MM.1S (cell line): ENCODE measurements at regions not wholly inside any gene's neighbourhood (a gene's known extent, or its start where the extent isn't known, plus 50 kb on each side); places are given as distances from the start of the nearest gene placed in this dataset.
"Not testable (repeated sequence)": the region's sequence is repeated elsewhere in the genome, so short reads cannot be mapped to it uniquely, and the experiment has no call there.

Source experiments
- DNase-seq: peaks from one replicate; pipeline ENCODE4 v3.0.0-alpha.2; 2015
- H2AFZ ChIP-seq: fragments of 300-600 bp; sonication (generic); 2 replicates; pipeline ENCODE4 v1.6.0; 2016; ENCODE audit warnings: antibody characterized with exemption, low read length
- H3F3A ChIP-seq: fragments of 300-600 bp; sonication (generic); 2 replicates; pipeline ENCODE4 v1.6.1; 2016; ENCODE audit warnings: mild to moderate bottlenecking, antibody characterized with exemption, low read length, moderate library complexity, mixed read lengths; ENCODE audit not compliant: insufficient read depth
- H3K27ac ChIP-seq: fragments of 300-600 bp; sonication (generic); 2 replicates; pipeline ENCODE4 v1.5.1; 2016; ENCODE audit warnings: mild to moderate bottlenecking, low read length
- H3K27me3 ChIP-seq: fragments of 300-600 bp; sonication (generic); replicated peaks from 2 replicates; pipeline ENCODE4 v1.6.0; 2016; ENCODE audit warnings: low read length; ENCODE audit not compliant: insufficient read depth
- H3K36me3 ChIP-seq: fragments of 300-600 bp; sonication (generic); replicated peaks from 2 replicates; pipeline ENCODE4 v1.6.1; 2016; ENCODE audit warnings: mild to moderate bottlenecking, low read length, mixed read lengths; ENCODE audit not compliant: insufficient read depth
- H3K4me1 ChIP-seq: fragments of 300-600 bp; sonication (generic); 2 replicates; pipeline ENCODE4 v1.6.1; 2016; ENCODE audit warnings: low read length, mixed read lengths
- H3K4me2 ChIP-seq: fragments of 300-600 bp; sonication (generic); 2 replicates; pipeline ENCODE4 v1.6.0; 2016; ENCODE audit warnings: low read depth, low read length
- H3K4me3 ChIP-seq: fragments of 300-600 bp; sonication (generic); 2 replicates; pipeline ENCODE4 v1.5.1; 2016; ENCODE audit warnings: low read length, mixed read lengths
- H3K79me2 ChIP-seq: fragments of 300-600 bp; sonication (generic); 2 replicates; pipeline ENCODE4 v1.6.1; 2016; ENCODE audit warnings: mixed run types, low read length, mixed read lengths
- H3K9ac ChIP-seq: fragments of 300-600 bp; sonication (generic); 2 replicates; pipeline ENCODE4 v1.6.1; 2016; ENCODE audit warnings: low read length, mixed read lengths
- H3K9me2 ChIP-seq: fragments of 300-600 bp; sonication (generic); replicated peaks from 2 replicates; pipeline ENCODE4 v1.6.1; 2016; ENCODE audit warnings: mild to moderate bottlenecking, low read length, mixed read lengths; ENCODE audit not compliant: insufficient read depth
- H3K9me3 ChIP-seq: fragments of 300-600 bp; sonication (generic); replicated peaks from 2 replicates; pipeline ENCODE4 v1.6.1; 2016; ENCODE audit warnings: mild to moderate bottlenecking, low read length, mixed read lengths; ENCODE audit not compliant: insufficient read depth
- H4K20me1 ChIP-seq: fragments of 300-600 bp; sonication (generic); 2 replicates; pipeline ENCODE4 v1.6.1; 2016; ENCODE audit warnings: mild to moderate bottlenecking, low read length, moderate library complexity, mixed read lengths; ENCODE audit not compliant: insufficient read depth
- EZH2 ChIP-seq: fragments of 300-600 bp; sonication (generic); optimal IDR thresholded peaks from 2 replicates; pipeline ENCODE3; 2017; ENCODE audit warnings: low read depth, mild to moderate bottlenecking, antibody characterized with exemption, low read length, mixed read lengths
- EZH2phosphoT487 ChIP-seq: fragments of 300-600 bp; sonication (generic); IDR thresholded peaks from 2 replicates; pipeline ENCODE4 v1.6.1; 2018; ENCODE audit warnings: antibody characterized with exemption, low read length
- TF ChIP-seq, protein P1 (sequence below): fragments of 300-600 bp; sonication (generic); IDR thresholded peaks from 2 replicates; pipeline ENCODE4 v1.5.1; 2016; ENCODE audit warnings: antibody characterized with exemption, low read length, mixed read lengths

DNA sequence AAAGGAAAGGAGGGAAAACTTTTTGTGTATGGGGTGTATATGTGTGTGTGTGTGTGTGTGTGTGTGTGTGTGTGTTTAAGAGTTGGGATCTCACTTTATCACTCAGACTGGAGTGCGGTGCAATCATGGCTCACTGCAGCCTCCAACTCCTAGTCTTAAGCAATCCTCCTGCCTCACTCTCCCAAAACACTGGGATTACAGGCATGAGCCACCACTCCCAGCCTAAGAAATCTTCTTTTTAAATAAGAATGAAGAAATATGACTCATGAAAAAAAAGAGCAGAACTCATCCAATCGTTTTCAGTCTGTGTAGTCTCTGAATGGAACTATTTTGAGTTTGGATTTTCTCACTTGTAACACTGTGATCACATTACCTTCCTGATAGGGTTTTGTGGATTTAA lies 601.5 kb downstream of the ACTL7B start:
- no peaks in the 10 kb centered on the region for H3K36me3 ChIP-seq
- TF ChIP-seq, protein P1, sequence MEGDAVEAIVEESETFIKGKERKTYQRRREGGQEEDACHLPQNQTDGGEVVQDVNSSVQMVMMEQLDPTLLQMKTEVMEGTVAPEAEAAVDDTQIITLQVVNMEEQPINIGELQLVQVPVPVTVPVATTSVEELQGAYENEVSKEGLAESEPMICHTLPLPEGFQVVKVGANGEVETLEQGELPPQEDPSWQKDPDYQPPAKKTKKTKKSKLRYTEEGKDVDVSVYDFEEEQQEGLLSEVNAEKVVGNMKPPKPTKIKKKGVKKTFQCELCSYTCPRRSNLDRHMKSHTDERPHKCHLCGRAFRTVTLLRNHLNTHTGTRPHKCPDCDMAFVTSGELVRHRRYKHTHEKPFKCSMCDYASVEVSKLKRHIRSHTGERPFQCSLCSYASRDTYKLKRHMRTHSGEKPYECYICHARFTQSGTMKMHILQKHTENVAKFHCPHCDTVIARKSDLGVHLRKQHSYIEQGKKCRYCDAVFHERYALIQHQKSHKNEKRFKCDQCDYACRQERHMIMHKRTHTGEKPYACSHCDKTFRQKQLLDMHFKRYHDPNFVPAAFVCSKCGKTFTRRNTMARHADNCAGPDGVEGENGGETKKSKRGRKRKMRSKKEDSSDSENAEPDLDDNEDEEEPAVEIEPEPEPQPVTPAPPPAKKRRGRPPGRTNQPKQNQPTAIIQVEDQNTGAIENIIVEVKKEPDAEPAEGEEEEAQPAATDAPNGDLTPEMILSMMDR, result no peak
- TF ChIP-seq EZH2 (no peak), EZH2phosphoT487 (no peak)
- H3K9me3 ChIP-seq, result no peaks in the 10 kb centered on the region
- no peaks in the 10 kb centered on the region for H3K79me2 ChIP-seq
- H3K9me2 ChIP-seq, result no peaks in the 10 kb centered on the region
- no peak overlapping the region for H3K27ac ChIP-seq
- no peak overlapping the region for H3K9ac ChIP-seq
- no peaks in the 10 kb centered on the region for H3K4me1 ChIP-seq
- no peak overlapping the region for H3K4me2 ChIP-seq
- H2AFZ ChIP-seq, result no peak overlapping the region
- H3F3A ChIP-seq, result no peaks in the 10 kb centered on the region
- H3K4me3 ChIP-seq, result no peak overlapping the region
- H3K27me3 ChIP-seq, result no peaks in the 10 kb centered on the region
- no peak for DNase-seq
- no peaks in the 10 kb centered on the region for H4K20me1 ChIP-seq

DNA sequence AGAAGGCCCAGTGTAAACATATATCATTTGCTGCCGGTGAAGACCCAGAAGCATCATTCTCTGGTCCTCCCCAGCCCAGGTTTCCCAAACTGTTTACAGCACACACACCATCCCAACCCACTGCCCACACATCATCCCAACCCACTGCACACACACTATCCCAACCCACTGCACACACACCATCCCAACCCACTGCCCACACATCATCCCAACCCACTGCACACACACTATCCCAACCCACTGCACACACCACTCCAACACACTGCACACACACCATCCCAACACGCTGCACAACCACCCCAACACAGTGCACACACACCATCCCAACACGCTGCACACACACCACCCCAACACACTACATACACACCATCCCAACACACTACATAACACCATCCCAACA lies 608.4 kb downstream of the ACTL7B start:
- not testable (repeated sequence) for H4K20me1 ChIP-seq, H3K27ac ChIP-seq

DNA sequence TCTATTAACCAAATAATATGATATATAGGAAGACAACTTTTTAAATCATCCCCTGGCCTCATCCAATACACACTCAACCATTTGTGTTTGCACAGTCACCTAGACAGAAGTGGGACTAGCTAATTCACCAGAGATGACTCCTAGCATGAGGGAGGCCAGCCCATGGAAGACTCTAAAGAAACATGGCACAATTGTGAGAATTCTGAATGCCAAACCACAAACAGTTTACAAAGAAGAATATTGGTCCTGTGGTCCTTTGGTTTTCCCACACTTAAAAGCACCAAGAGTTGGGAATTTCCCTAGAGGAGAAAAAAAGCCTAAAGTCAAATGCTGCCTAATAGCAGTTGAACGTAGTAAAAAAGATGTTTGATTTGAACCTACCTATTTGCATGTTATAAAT lies 609.9 kb downstream of the ACTL7B start:
- H3K4me1 ChIP-seq, result no peaks in the 10 kb centered on the region
- H3K9me2 ChIP-seq, result no peaks in the 10 kb centered on the region
- H3F3A ChIP-seq, result no peaks in the 10 kb centered on the region
- no peaks in the 10 kb centered on the region for H3K79me2 ChIP-seq
- H3K4me2 ChIP-seq, result no peak overlapping the region
- H3K4me3 ChIP-seq, result no peak overlapping the region
- no peaks in the 10 kb centered on the region for H4K20me1 ChIP-seq
- H3K36me3 ChIP-seq, result no peaks in the 10 kb centered on the region
- DNase-seq, result no peak
- H3K27ac ChIP-seq, result no peak overlapping the region
- TF ChIP-seq EZH2 (no peak), EZH2phosphoT487 (no peak)
- TF ChIP-seq, protein P1, result no peak
- H3K9me3 ChIP-seq, result no peaks in the 10 kb centered on the region
- no peak overlapping the region for H2AFZ ChIP-seq
- no peak overlapping the region for H3K9ac ChIP-seq
- no peaks in the 10 kb centered on the region for H3K27me3 ChIP-seq

More for the DNA sequence above, 608.4 kb downstream of the ACTL7B start:
- H3K4me2 ChIP-seq, H3K9ac ChIP-seq, H3K36me3 ChIP-seq, H3F3A ChIP-seq, H3K27me3 ChIP-seq, H3K4me3 ChIP-seq, H3K4me1 ChIP-seq, H2AFZ ChIP-seq, DNase-seq, H3K9me3 ChIP-seq, H3K9me2 ChIP-seq, H3K79me2 ChIP-seq: not testable (repeated sequence)

DNA sequence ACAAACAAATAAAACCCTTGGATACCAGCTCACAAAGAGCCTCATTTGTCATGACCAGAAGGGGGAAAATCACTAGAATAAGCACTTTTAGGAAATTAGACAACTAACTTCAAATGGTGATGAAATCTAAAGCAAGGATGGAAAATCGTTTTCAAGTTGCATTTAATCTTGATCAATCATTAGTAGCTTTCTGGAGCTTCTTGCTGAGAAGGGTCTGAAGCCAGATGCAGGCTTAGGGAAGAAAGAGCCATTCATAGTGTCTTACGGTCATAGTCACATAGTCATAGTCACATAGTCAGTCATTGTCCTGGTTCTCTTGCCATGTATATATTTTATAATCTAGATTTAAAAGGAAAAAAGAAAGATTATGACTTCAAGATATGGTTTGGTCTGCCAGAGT lies 610.5 kb downstream of the ACTL7B start:
- no peak overlapping the region for H3K27ac ChIP-seq
- H3K4me3 ChIP-seq, result no peak overlapping the region
- DNase-seq, result no peak
- no peak overlapping the region for H3K4me2 ChIP-seq
- H3K27me3 ChIP-seq, result no peaks in the 10 kb centered on the region
- H3K9ac ChIP-seq, result no peak overlapping the region
- H2AFZ ChIP-seq, result no peak overlapping the region
- H3F3A ChIP-seq, result no peaks in the 10 kb centered on the region
- no peaks in the 10 kb centered on the region for H3K9me2 ChIP-seq
- H3K4me1 ChIP-seq, result no peaks in the 10 kb centered on the region
- no peak for TF ChIP-seq EZH2
- TF ChIP-seq, protein P1, result no peak
- H4K20me1 ChIP-seq, result no peaks in the 10 kb centered on the region
- H3K79me2 ChIP-seq, result no peaks in the 10 kb centered on the region
- no peaks in the 10 kb centered on the region for H3K9me3 ChIP-seq
- H3K36me3 ChIP-seq, result no peaks in the 10 kb centered on the region
